Kasumi-1 (cell line): ENCODE measurements at regions not wholly inside any gene's neighbourhood (a gene's known extent, or its start where the extent isn't known, plus 50 kb on each side); places are given as distances from the start of the nearest gene placed in this dataset.
"Not testable (repeated sequence)": the region's sequence is repeated elsewhere in the genome, so short reads cannot be mapped to it uniquely, and the experiment has no call there.

Source experiments
- DNase-seq, 2 experiments: peaks; one replicate each; lab custom pipeline; 2025; lab: John Stamatoyannopoulos, UW

GRCh38 chr11:69887330-69887729, 68.1 kb upstream of the FGF3 start:
- no peak for DNase-seq

- no peak for DNase-seq
These were observed 68.7 kb upstream of the FGF3 start for GRCh38 chr11:69887841-69888427.

- DNase-seq, result peak; percentile 16 to 52
These were observed 69.4 kb upstream of the FGF3 start for GRCh38 chr11:69888483-69889181.

GRCh38 chr11:69889400-69890318, 70.4 kb upstream of the FGF3 start:
- DNase-seq, result no peak

- DNase-seq, result no peak
These were observed 71.3 kb upstream of the FGF3 start for GRCh38 chr11:69890476-69890875.

GRCh38 chr11:69891421-69892236, 72.4 kb upstream of the FGF3 start:
- no peak for DNase-seq

GRCh38 chr11:69892237-69892985, 73.2 kb upstream of the FGF3 start:
- DNase-seq, result peak in 1 of 2 experiments; percentile 6

- no peak for DNase-seq
These were observed 73.9 kb upstream of the FGF3 start for GRCh38 chr11:69892986-69893555.

GRCh38 chr11:69893631-69894030, 74.4 kb upstream of the FGF3 start:
- no peak for DNase-seq

- no peak for DNase-seq
These were observed 75.0 kb upstream of the FGF3 start for GRCh38 chr11:69894181-69894611.

GRCh38 chr11:69894648-69895047, 75.4 kb upstream of the FGF3 start:
- DNase-seq, result no peak

- DNase-seq, result no peak
These were observed 77.0 kb upstream of the FGF3 start for GRCh38 chr11:69896250-69896649.

- no peak for DNase-seq
These were observed 78.9 kb upstream of the FGF3 start for GRCh38 chr11:69898123-69898522.

GRCh38 chr11:69899957-69900821, 81.0 kb upstream of the FGF3 start:
- no peak for DNase-seq

- not testable (repeated sequence) for DNase-seq
These were observed 81.6 kb upstream of the FGF3 start for GRCh38 chr11:69900822-69901302.

GRCh38 chr11:69902337-69902736, 83.1 kb upstream of the FGF3 start:
- DNase-seq, result no peak

- DNase-seq, result no peak
These were observed 84.0 kb upstream of the FGF3 start for GRCh38 chr11:69903211-69903610.

GRCh38 chr11:69904161-69904973, 85.2 kb upstream of the FGF3 start:
- DNase-seq, result no peak
